Jurkat, Clone E6-1 (cell line): ENCODE measurements at regions not wholly inside any gene's neighbourhood (a gene's known extent, or its start where the extent isn't known, plus 50 kb on each side); places are given as distances from the start of the nearest gene placed in this dataset.

ENCODE experiments used
- DNase-seq: peaks from one replicate; pipeline ENCODE4 v3.0.0-alpha.2; 2011; ENCODE audit warnings: low read depth, low spot score
- H3K4me3 ChIP-seq: 2 replicates; pipeline ENCODE4 v1.5.1; 2011; ENCODE audit warnings: mild to moderate bottlenecking, low read length, control low read depth, moderate library complexity

DNA sequence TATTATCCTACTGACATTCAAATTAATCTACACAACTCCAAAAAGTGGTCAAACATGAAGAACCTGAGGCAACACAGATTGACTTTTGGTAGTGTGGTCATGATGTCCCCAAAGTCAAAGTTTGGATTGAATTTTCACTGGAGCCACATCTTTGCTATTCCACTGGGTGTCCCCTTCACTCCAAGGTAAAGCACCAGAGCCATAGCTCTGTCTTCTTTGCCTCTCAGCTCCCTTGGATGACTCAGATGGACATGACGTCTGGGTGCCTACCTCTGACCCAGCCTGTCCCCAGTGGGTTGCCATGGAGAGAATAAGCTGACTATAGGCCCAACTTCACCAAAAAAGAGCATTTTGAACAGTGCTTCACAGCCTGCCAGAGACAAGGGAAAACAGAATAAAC lies 57.4 kb upstream of the ARHGAP42 start:
- DNase-seq = no peak
- H3K4me3 ChIP-seq = no peak overlapping the region

GRCh38 chr11:100630898-100631297 lies 56.2 kb upstream of the ARHGAP42 start:
- no peak overlapping the region for H3K4me3 ChIP-seq
- no peak for DNase-seq

GRCh38 chr11:100631316-100631715 lies 55.8 kb upstream of the ARHGAP42 start:
- no peak for DNase-seq
- no peak overlapping the region for H3K4me3 ChIP-seq

DNA sequence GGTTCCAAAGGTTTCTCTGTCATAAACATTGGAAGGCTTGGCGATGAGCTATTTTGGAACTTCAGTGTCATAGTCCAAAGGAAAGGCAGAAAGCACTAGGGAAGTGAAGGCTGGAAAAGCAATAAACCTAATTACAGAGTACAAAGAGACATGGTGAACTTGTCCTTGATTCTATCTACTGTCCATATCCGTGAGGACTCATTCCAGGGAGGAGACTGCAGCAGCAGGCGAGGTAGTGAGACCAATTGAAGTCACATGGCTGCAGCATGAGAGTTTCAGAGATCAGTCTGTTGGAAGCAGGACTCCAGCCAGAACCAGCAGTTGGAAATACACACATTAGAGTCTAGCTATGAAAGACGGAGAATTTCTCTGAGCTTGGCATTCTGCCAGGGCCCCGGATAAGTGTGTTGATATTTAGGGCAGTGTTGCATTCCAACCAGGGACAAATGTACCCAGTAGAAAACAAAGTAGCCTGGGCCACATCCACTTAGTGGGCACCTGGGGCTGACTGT lies 54.1 kb upstream of the ARHGAP42 start:
- no peak overlapping the region for H3K4me3 ChIP-seq
- DNase-seq = no peak

DNA sequence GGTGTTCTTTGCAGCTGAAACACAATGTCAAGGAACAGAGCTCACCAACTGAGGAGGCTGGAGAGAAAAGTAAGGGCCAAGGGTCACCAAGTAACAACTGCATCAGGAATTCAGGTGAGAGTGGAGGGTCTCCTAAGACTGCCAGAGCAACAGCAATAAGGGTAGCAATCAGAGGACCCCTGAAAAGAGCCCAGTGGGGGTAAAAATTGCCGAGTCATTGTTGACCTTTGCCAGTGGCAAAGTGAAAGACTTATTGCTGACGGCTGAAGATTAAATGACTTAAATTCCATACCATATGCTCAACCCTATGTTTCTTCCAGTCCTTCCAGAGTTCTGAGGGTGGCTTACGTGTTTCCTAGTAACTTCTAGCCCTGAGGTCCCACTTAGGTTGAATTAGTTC lies 51.9 kb upstream of the ARHGAP42 start:
- DNase-seq = no peak
- no peak overlapping the region for H3K4me3 ChIP-seq

GRCh38 chr11:100636536-100636935 lies 50.6 kb upstream of the ARHGAP42 start:
- H3K4me3 ChIP-seq = no peak overlapping the region
- DNase-seq = no peak
